SK-N-SH treated with all-trans-retinoic acid at 6 μM for 48 hours (cell line): ENCODE measurements at regions not wholly inside any gene's neighbourhood (a gene's known extent, or its start where the extent isn't known, plus 50 kb on each side); places are given as distances from the start of the nearest gene placed in this dataset.

Experiments
- ARNTL ChIP-seq: fragments of 450-650 bp; formaldehyde crosslinking; IDR thresholded peaks from 2 replicates; pipeline ENCODE4 v1.5.0; 2020; ENCODE audit warnings: low read depth, mild to moderate bottlenecking, moderate library complexity, borderline replicate concordance
- ESRRG ChIP-seq: fragments of 250-450 bp; sonication (Bioruptor Pico); IDR thresholded peaks from 2 replicates; pipeline ENCODE4 v1.6.1; 2021; ENCODE audit warnings: mild to moderate bottlenecking
- PATZ1 ChIP-seq: fragments of 250-450 bp; sonication (Bioruptor Pico); IDR thresholded peaks from 2 replicates; pipeline ENCODE4 v1.8.0; 2020; ENCODE audit warnings: mild to moderate bottlenecking, moderate library complexity, borderline replicate concordance
- RARB ChIP-seq: fragments of 250-450 bp; sonication (Bioruptor Pico); IDR thresholded peaks from 2 replicates; pipeline ENCODE4 v1.8.0; 2021; ENCODE audit warnings: mild to moderate bottlenecking, moderate library complexity
- TSHZ2 ChIP-seq: fragments of 250-450 bp; sonication (Bioruptor Pico); IDR thresholded peaks from 2 replicates; pipeline ENCODE4 v1.5.0; 2020; ENCODE audit warnings: mild to moderate bottlenecking, moderate library complexity
- ZFP30 ChIP-seq: fragments of 450-650 bp; formaldehyde crosslinking; IDR thresholded peaks from 2 replicates; pipeline ENCODE4 v1.5.0; 2022; ENCODE audit warnings: mild to moderate bottlenecking, moderate library complexity

- TF ChIP-seq ZFP30 (CRISPR knock-in tag) (no peak), TSHZ2 (CRISPR knock-in tag) (no peak), PATZ1 (CRISPR knock-in tag) (no peak), ESRRG (CRISPR knock-in tag) (no peak), RARB (CRISPR knock-in tag) (no peak), ARNTL (CRISPR knock-in tag) (no peak)
Measured at GRCh38 chr11:27596388-27596787, 89.8 kb upstream of the LIN7C start.
